Activated CD4-positive, CD25-positive, alpha-beta regulatory T cell (primary cell): ENCODE measurements at regions not wholly inside any gene's neighbourhood (a gene's known extent, or its start where the extent isn't known, plus 50 kb on each side); places are given as distances from the start of the nearest gene placed in this dataset.
"Not testable (repeated sequence)": the region's sequence is repeated elsewhere in the genome, so short reads cannot be mapped to it uniquely, and the experiment has no call there.

Experiments
- DNase-seq, 4 experiments: peaks; one replicate each; lab custom pipeline; 2025; lab: John Stamatoyannopoulos, UW

DNA sequence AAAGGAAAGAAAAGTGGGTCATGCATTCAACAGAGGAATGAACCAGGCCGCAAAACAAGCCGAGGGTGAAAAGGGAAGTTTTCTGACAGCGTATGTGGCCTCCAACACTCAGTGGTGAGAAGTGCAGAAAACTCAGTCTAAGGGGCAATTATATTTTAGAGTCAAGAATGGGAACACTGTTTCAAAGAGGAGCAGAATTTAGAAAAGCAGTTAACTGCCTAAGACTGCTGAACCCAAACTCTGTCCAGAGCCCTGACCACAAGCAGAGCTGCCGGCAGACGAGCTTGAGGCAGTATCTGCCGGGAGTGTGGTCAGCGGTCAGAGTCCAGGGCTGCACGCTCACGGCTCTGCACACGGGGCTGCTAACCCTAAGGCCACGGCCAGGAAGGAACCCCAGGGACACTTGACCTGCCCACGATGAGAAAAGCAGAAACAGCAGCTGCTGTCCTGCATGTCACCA is 347.0 kb upstream of the ID2 start:
- no peak for DNase-seq

DNA sequence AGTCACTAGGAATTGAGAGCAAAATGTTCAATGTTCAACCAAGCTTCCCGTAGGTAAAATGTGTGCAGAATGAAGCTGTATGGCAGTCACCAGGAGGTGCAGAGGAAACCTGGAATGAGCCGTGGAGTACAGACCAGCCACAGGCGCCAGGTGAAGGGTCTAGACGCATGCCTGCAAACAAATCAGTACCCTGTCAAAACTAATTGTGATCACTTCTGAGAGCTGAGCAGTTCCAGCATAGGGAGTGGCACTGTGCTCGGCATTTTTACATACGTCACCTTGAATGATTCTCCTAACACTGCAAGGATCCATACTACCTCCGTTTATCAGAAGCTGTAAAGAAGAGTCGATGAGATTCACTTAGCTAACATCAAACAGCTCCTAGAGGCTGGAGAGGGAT is 346.1 kb upstream of the ID2 start:
- DNase-seq: no peak

GRCh38 chr2:8337321-8337720 is 344.5 kb upstream of the ID2 start:
- DNase-seq: no peak

GRCh38 chr2:8342407-8342806 is 339.4 kb upstream of the ID2 start:
- no peak for DNase-seq

DNA sequence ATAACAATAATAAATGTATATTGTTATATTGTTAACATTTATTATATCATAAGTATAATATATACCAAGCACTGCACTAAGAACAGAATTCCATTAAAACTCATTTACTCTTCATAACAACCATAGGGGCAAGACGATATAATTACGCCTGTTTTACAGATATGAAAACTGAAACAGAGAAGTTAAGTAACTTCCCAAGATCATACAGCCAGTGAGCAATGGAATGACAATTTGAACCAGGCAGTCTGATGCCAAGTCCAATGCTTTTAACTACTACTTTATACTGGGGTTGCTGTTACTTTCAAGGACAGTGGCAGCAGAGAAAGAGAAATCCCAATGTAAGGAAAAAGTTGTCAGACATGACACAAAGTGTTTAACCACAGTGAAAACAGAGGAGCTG is 338.8 kb upstream of the ID2 start:
- no peak for DNase-seq

DNA sequence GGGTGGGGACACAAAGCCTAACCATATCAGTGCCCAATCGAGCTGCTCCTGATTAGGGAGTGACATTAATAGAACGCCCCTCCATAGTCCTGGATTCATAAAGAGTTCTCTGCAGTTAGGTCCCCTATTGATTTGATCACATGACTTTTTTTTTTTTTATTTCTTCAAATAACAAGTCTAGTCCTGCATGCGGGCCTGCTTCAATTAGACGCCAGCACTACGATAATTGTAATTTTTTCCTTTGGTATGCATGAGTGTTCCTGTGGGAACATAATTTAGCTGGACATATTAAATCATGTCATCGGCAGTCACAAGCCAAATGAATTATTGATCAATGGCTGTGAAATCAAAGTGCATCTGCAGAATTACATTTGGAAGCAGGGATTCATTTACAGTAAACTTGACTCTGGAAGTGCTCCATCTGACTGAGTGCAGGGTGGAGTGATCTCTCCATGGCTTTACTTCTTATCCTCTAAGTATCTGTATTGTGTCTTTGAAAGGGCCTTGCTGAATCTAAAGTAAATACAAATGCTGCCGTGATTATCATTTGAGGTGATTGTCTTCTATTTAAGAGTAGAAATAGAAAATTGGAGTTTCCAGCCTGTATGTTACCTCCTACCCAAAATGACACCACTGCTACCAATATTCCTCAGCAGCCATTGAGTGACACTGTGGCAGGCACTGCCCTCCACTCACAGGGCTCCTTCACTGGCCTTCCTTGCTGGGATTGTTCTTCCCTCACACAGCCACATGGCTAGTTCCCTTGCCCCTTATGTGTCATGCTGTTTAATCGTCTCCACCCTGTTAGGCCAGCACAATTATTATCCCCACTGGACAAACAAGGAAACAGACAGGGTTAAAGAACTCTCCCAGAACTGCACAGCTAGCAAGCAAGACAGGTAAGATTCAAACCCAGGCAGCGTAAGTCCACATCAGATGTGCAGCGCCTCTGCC is 337.4 kb upstream of the ID2 start:
- no peak for DNase-seq

GRCh38 chr2:8345200-8345599 is 336.7 kb upstream of the ID2 start:
- no peak for DNase-seq

GRCh38 chr2:8346208-8346607 is 335.6 kb upstream of the ID2 start:
- no peak for DNase-seq

GRCh38 chr2:8346706-8347430 is 335.0 kb upstream of the ID2 start:
- DNase-seq: no peak

DNA sequence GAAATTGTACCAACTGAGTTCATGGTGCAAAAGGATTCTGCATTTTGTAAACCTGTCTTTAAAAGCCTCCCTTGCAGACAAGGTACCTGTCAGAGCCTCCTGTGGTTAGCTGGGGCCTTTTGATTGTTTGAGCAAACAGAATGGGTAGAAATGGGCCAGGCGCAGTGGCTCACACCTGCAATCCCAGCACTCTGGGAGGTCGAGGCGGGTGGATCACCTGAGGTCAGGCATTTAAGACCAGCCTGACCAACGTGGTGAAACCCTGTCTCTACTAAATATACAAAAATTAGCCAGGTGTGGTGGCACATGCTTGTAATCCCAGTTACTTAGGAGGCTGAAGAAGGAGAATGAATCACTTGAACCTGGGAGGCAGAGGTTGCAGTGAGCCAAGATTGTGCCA is 332.9 kb upstream of the ID2 start:
- not testable (repeated sequence) for DNase-seq

DNA sequence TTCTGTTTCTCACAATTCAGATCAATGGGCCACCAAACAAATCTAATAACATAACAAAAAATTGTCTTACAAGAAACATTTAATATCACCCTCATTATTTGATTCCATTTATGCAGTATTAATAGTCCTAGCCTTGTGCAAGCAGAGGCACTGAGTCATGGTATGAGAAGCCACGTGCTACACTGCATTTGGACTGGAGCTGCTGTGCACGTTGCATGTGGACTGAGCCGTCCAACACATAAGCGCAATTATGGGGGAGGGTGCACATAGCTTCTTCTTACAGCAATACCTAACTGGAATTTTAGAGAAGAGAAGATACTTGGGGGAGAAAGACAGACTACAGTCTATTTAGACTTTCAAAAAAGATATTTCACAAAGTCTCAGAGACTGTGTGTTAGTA is 329.6 kb upstream of the ID2 start:
- DNase-seq: no peak

DNA sequence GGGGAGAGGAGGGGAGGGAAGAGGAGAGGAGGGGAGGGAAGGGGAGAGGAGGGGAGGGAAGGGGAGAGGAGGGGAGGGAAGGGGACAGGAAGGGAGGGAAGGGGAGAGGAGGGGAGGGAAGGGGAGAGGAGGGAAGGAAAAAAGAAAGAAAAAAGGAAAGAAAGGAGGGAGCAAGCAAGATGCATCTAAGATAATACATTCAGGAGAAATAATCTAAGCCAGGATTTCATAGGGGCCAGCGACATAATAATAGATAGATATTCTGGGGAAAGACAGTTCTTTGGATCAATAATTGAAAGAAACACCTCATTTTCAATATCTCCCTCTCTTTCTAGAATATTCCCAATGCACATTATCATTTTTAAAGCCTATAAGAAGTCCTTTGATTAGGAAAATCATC is 328.9 kb upstream of the ID2 start:
- DNase-seq: no peak

GRCh38 chr2:8355102-8355859 is 326.6 kb upstream of the ID2 start:
- no peak for DNase-seq

DNA sequence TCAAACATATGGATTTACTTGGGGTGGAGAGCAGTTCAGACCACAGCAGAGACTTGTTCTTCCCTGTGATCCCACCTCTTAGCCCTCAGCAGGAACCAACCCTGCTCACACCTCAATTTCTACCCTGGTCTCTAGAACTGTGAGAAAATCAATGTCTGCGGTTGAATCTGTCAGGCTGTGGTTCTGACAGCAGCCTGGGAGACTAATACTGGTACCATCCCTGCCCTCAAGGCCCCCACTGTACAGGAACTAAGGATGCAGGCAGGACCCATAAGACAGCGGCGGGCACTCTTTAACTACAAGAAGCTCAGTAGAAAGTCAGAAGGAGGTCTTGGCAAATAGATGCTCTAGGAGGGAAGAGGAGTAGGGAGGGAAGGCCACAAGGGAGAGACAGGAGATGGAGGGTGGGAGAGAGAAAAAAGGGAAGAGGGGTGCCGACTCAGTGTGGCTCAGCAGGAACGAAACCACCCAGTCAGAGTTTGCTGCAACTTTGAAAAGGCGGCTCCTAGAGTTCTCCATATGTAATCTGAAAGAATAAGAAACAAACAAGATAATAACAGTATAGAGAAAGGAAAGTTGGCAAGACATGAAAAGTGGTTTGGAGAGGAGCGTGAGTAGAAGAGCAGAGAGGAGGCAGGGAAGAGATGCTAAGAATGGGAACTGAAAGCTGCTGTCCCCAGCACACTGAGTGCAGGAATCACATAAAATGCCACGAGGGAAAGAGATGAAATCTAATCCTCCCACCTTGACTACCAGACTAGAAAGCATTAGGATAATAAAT is 323.9 kb upstream of the ID2 start:
- DNase-seq: no peak

- DNase-seq: no peak
Measured at GRCh38 chr2:8361930-8362329, 319.9 kb upstream of the ID2 start.

DNA sequence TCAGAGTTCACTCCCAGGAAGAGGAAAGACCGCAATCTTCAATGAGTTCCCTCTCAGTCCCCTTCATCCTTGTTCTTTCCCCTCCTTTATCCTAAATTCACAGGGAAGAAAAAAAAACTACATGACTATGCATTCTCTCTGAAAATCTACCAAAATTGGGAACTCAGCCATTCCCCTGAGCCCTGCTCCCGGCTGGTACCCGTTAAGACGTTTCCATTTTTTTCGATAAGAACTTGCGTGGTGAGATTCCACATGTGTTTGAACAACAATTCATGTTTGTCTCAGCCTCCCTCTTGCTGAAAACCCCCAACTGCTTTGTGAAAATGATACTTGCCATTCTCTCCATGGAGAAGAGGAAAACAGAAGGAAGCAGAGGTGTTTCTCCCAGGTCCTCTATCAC is 318.7 kb upstream of the ID2 start:
- no peak for DNase-seq

DNA sequence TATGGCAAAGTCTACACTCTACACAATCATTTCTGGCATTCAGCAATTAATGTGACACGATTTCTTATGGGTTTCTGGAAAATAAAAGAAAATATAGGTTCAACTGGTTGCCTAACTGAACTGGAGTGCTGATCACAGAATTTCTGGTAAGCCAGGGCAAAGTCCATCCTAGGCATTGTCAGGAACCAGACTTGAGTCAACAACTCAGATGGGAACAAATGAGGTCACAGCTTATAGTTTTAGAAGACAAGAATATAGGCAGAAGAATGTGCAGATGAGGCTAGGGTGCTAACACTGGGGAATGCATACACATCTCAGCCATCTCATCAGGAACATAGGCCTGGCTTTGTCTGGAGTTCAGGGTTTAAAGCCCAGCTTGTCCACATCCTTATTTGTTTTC is 317.2 kb upstream of the ID2 start:
- DNase-seq: no peak

GRCh38 chr2:8365331-8365910 is 316.4 kb upstream of the ID2 start:
- no peak for DNase-seq

- DNase-seq: no peak
Measured at GRCh38 chr2:8367833-8368232, 314.0 kb upstream of the ID2 start.

- no peak for DNase-seq
Measured at GRCh38 chr2:8368463-8368862, 313.4 kb upstream of the ID2 start.

DNA sequence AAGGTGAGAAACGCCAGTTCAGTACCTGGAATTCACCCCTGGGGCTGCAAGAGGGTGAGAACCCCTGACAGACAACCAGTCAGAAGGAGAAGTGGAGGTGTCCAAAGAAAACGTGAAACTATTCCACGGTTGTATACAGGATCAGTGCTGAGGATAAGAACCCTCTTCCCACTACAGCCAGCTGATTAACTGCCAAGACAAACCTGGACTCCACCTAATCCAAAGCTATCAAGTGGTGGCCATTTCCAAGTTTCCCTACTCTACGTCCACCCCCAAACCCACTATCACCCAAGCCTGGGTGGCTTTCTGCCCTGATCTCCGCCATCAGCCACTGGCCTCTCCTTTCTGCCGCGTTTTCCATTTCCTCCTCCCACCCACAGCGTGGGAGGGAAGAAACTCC is 312.3 kb upstream of the ID2 start:
- DNase-seq: no peak
